ENCODE measurements at regions not wholly inside any gene's neighbourhood (a gene's known extent, or its start where the extent isn't known, plus 50 kb on each side); places are given as distances from the start of the nearest gene placed in this dataset.

DNA sequence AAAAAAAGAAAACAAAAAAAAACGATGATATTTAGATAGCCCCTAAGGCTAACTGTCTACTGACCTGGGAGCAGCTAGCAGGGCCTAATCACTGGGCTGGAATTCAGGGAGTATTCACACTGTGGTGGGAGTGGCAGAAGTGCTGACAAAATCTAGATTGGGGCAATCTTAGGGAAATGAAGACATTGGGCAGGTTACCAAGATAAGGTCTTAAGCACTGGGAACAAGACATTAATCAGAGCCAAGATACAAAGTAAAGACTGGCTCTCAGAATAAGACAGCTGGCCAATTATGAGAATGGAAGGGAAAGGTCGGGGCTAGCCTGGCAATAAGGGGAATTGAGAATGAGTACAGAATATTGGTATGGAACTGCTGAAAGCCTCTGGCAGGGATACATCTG, 100.2 kb upstream of the GRIA3 start (continued):
- TF ChIP-seq, protein P1, sequence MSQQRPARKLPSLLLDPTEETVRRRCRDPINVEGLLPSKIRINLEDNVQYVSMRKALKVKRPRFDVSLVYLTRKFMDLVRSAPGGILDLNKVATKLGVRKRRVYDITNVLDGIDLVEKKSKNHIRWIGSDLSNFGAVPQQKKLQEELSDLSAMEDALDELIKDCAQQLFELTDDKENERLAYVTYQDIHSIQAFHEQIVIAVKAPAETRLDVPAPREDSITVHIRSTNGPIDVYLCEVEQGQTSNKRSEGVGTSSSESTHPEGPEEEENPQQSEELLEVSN (IDR thresholded peaks at IDR 0.05; ENCODE audit: borderline replicate concordance, low read depth), result no peak

DNA sequence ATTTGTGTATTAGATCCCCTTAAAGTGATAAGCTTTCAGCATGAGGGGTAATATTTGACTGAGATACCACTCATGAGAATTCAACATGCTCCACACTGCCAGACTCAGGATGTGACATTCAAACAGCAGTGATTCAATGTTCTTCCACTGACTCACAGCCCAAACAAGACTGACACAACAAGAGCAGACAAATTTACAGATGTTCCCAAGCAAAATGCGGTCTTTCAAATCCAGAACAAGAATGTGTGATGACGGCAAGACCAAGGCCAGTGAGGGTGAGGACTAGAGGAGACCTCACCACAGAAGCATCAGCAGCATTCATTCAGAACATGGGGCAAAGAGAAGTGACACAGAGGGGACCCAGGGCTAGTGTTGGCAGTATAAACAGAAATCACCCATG, 99.3 kb upstream of the GRIA3 start:
- ChIA-PET CTCF (no interaction called here), POLR2A (no interaction called here)
- DNase-seq (ENCODE audit: low read depth in 1 of 2, low spot score in 1 of 2) (peak in 1 of 2 experiments; percentile 32), ATAC-seq (peak in 1 of 2 experiments; percentile 73; a peak in 3 of 6 replicates), FAIRE-seq (peak; percentile 61)
- H3K4me3 ChIP-seq, result no peak overlapping the region
- H3K9me3 ChIP-seq, result no peaks in the 10 kb centered on the region
- 29% methylated on average over 2 of the region's 2 CpGs for WGBS (ENCODE audit: missing lambda C conversion rate)
- peak overlapping the region; percentile 39; the same call in 1 of the 3 replicates for H3K4me2 ChIP-seq
- H3K4me1 ChIP-seq, result peaks cover 46% of the 10 kb centered on the region
- peak overlapping the region; percentile 38 to 60; a peak in 3 of 6 replicates for H3K27ac ChIP-seq
- TF ChIP-seq HDAC2 (IDR thresholded peaks at IDR 0.05) (no peak), JUNB (IDR thresholded peaks at IDR 0.05) (peak; percentile 24; the same call in 1 of the 2 replicates)

DNA sequence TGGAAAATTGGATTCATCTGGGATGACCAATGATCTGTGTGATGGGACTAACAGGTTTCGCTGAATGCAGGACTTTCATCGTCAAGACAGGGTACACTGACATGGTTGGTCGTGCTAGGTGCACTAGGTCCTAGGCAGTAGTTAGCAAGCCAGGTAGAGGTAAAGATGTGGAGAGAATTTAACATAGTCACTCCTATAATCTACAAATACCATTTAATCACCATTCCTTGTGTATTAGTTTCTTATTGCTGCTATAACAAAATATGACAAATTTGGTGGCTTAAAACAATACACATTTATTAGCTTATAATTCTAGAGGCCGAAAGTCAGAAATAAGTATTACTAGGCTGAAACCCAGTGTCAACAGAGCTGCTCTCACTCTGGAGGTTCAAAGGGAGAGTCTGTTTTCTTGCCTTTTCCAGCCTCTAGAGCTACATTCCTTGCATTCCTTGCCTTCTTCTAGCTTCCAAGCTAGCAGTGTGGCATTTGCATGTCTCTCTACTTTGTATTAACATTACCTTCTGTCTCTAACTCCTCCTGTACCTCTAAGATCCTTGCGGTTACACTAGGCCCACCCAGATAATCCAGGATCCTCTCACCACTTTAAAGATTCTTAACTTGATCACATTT, 98.7 kb upstream of the GRIA3 start:
- H3K4me3 ChIP-seq, result no peak overlapping the region
- 0 out of 3 replicates have a peak overlapping the region, but pooled peaks have one; percentile 39 for H3K4me2 ChIP-seq
- H3K27ac ChIP-seq, result peak overlapping the region; percentile 38 to 42; a peak in 4 of 6 replicates
- ATAC-seq (no peak), DNase-seq (ENCODE audit: low read depth in 1 of 2, low spot score in 1 of 2) (no peak), FAIRE-seq (no peak)
- ChIA-PET POLR2A (no interaction called here), CTCF (no interaction called here)
- TF ChIP-seq, protein P2, sequence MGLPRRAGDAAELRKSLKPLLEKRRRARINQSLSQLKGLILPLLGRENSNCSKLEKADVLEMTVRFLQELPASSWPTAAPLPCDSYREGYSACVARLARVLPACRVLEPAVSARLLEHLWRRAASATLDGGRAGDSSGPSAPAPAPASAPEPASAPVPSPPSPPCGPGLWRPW (IDR thresholded peaks at IDR 0.05), result no peak
- H3K9me3 ChIP-seq, result no peaks in the 10 kb centered on the region
- H3K4me1 ChIP-seq, result peaks cover 41% of the 10 kb centered on the region
- 67% methylated on average over 5 of the region's 5 CpGs for WGBS (ENCODE audit: missing lambda C conversion rate)

DNA sequence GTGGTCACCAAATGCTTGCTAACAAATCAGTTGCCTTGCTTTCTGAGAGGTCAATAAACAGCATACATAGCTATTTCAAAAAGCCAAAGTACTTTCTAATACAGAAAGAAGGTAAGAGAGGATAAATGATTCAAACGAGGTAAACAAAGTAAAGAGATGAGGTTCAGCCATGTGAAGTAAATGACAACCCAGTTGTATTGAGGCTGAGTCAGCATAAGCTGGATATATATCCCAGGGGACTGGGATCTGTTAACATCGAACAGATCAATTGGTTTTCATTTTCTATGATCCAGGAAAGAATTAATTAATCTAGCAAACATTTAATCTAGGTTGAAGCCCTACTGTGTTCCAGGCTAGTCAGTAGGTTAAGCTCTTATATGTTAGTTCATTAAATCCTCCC, 97.3 kb upstream of the GRIA3 start:
- ChIA-PET POLR2A (no interaction called here), CTCF (no interaction called here)
- no peaks in the 10 kb centered on the region for H3K9me3 ChIP-seq
- 29% methylated on average over 2 of the region's 2 CpGs for WGBS (ENCODE audit: missing lambda C conversion rate)
- TF ChIP-seq MAFK (IDR thresholded peaks at IDR 0.05; ENCODE audit: partially characterized antibody) (peak; percentile 62), POLR2AphosphoS2 (conservative IDR thresholded peaks at IDR 0.05; ENCODE audit: low read length) (no peak)
- no peak overlapping the region for H3K4me3 ChIP-seq
- peak overlapping the region; percentile 54; the same call in 2 of the 3 replicates for H3K4me2 ChIP-seq
- DNase-seq (ENCODE audit: low read depth in 1 of 2, low spot score in 1 of 2), result no peak
- peaks cover 41% of the 10 kb centered on the region for H3K4me1 ChIP-seq
- FAIRE-seq, result no peak
- peak overlapping the region; percentile 19 to 42; a peak in 5 of 6 replicates for H3K27ac ChIP-seq
- no peak for ATAC-seq

DNA sequence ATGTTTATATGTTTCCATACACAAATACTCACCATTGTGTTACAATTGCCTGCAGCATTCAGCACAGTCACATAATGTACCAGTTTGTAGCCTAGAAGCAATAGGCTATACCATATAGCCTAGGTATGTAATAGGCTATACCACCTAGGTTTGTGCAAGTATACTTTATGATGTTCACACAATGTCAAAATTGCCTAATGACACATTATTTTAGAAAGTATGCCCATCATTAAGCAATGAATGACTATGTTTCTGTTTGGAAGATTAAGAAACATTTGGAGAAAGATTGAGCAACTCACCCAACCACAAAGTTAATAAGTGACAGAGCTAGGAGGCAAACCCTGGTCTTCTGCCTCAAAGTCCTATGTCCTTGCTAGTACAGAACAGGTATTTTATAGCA, 96.8 kb upstream of the GRIA3 start:
- H3K4me3 ChIP-seq, result no peak overlapping the region
- ChIA-PET POLR2A (no interaction called here), CTCF (no interaction called here)
- TF ChIP-seq FOSL2 (IDR thresholded peaks at IDR 0.05), result no peak
- TF ChIP-seq FOSL2 (CRISPR knock-in tag; IDR thresholded peaks at IDR 0.05), result peak; percentile 44
- TF ChIP-seq SMC3 (IDR thresholded peaks at IDR 0.05), result peak; percentile 10; the same call in 1 of the 3 replicates
- TF ChIP-seq CEBPB (IDR thresholded peaks at IDR 0.05), result peak; percentile 88 to 92; a peak in 3 of 4 replicates
- no peak for TF ChIP-seq RFX5 (IDR thresholded peaks at IDR 0.05)
- TF ChIP-seq, protein P2 (IDR thresholded peaks at IDR 0.05), result peak; percentile 86; the same call in 1 of the 2 replicates
- peak; percentile 28 to 44; a peak in 2 of 5 replicates for TF ChIP-seq EP300 (IDR thresholded peaks at IDR 0.05)
- peak overlapping the region; percentile 54; the same call in 2 of the 3 replicates for H3K4me2 ChIP-seq
- peak overlapping the region; percentile 19 to 42; a peak in 1 of 6 replicates for H3K27ac ChIP-seq
- no peaks in the 10 kb centered on the region for H3K9me3 ChIP-seq
- H3K4me1 ChIP-seq, result peaks cover 41% of the 10 kb centered on the region
- peak; percentile 98 for FAIRE-seq
- peak; percentile 60; a peak in 5 of 6 replicates for ATAC-seq
- peak in 1 of 2 experiments; percentile 38 for DNase-seq (ENCODE audit: low read depth in 1 of 2, low spot score in 1 of 2)

DNA sequence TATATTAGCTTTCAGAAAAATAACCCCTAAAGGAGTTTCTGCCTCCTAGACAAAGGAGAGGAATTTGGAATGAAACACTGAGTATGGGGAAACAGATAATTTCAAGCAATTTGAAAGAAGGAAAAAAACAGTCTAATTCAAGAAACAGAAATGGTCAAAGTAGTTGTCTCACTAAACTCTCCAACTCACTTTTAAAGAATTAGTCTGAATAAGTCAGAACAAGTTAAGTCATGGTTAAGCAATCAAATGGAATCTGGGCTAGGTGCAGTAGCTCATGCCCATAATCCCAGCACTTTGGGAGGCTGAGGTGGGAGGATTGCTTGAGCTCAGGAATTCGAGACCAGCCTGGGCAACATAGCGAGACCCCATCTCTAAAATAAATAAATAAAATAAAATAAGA, 95.7 kb upstream of the GRIA3 start:
- Histone ChIP-seq H3K4me3 (no peak overlapping the region), H3K4me1 (peaks cover 44% of the 10 kb centered on the region), H3K27ac (peak overlapping the region; percentile 40 to 48; a peak in 2 of 6 replicates), H3K9me3 (no peaks in the 10 kb centered on the region), H3K4me2 (peak overlapping the region; percentile 54; the same call in 2 of the 3 replicates)
- DNase-seq (ENCODE audit: low read depth in 1 of 2, low spot score in 1 of 2), result no peak
- 44% methylated on average over 2 of the region's 2 CpGs for WGBS (ENCODE audit: missing lambda C conversion rate)
- ATAC-seq, result no peak
- CTCF ChIA-PET, result no interaction called here
- POLR2A ChIA-PET, result no interaction called here
- no peak for FAIRE-seq
- no peak for TF ChIP-seq FOSB (CRISPR knock-in tag; IDR thresholded peaks at IDR 0.05)
- no peak for TF ChIP-seq FOXS1 (CRISPR knock-in tag; IDR thresholded peaks at IDR 0.05)
- TF ChIP-seq RNF2 (IDR thresholded peaks at IDR 0.05; ENCODE audit: borderline replicate concordance, low read depth), result no peak
- no peak for TF ChIP-seq NR3C1 (IDR thresholded peaks at IDR 0.05)
- TF ChIP-seq, protein P3, sequence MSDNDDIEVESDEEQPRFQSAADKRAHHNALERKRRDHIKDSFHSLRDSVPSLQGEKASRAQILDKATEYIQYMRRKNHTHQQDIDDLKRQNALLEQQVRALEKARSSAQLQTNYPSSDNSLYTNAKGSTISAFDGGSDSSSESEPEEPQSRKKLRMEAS (IDR thresholded peaks at IDR 0.05), result no peak
- TF ChIP-seq EHF (CRISPR knock-in tag; IDR thresholded peaks at IDR 0.05), result no peak
- TF ChIP-seq POLR2AphosphoS2 (conservative IDR thresholded peaks at IDR 0.05; ENCODE audit: low read length), result no peak
- no peak for TF ChIP-seq MYC (IDR thresholded peaks at IDR 0.05; ENCODE audit: borderline replicate concordance, low read length)
- TF ChIP-seq CHD4 (IDR thresholded peaks at IDR 0.05; ENCODE audit: borderline replicate concordance), result no peak
